GM21529 (cell line): ENCODE measurements at regions not wholly inside any gene's neighbourhood (a gene's known extent, or its start where the extent isn't known, plus 50 kb on each side); places are given as distances from the start of the nearest gene placed in this dataset.
"Not testable (repeated sequence)": the region's sequence is repeated elsewhere in the genome, so short reads cannot be mapped to it uniquely, and the experiment has no call there.

Source experiments
- ATAC-seq: cut with Tn5 transposase; IDR thresholded peaks from one replicate; pipeline ENCODE4 v1.9.1; 2021; ENCODE audit not compliant: unreplicated experiment

- no peak for ATAC-seq
Observed at GRCh38 chr10:6985644-6986043, 405.6 kb upstream of the PRKCQ start.

GRCh38 chr10:6984971-6985370 lies 404.9 kb upstream of the PRKCQ start:
- no peak for ATAC-seq

- ATAC-seq: not testable (repeated sequence)
Observed at GRCh38 chr10:6984016-6984415, 403.9 kb upstream of the PRKCQ start.

- no peak for ATAC-seq
Observed at GRCh38 chr10:6980353-6980752, 400.3 kb upstream of the PRKCQ start.

- no peak for ATAC-seq
Observed at GRCh38 chr10:6979371-6979770, 399.3 kb upstream of the PRKCQ start.

- ATAC-seq: no peak
Observed at GRCh38 chr10:6978187-6978627, 398.1 kb upstream of the PRKCQ start.

- no peak for ATAC-seq
Observed at GRCh38 chr10:6977398-6978186, 397.5 kb upstream of the PRKCQ start.

- no peak for ATAC-seq
Observed at GRCh38 chr10:6973899-6974298, 393.8 kb upstream of the PRKCQ start.

GRCh38 chr10:6972226-6972625 lies 392.1 kb upstream of the PRKCQ start:
- ATAC-seq: no peak

- ATAC-seq: no peak
Observed at GRCh38 chr10:6969659-6970058, 389.6 kb upstream of the PRKCQ start.

- ATAC-seq: no peak
Observed at GRCh38 chr10:6964543-6964942, 384.5 kb upstream of the PRKCQ start.

GRCh38 chr10:6962576-6962975 lies 382.5 kb upstream of the PRKCQ start:
- ATAC-seq: no peak

- ATAC-seq: no peak
Observed at GRCh38 chr10:6958711-6959110, 378.6 kb upstream of the PRKCQ start.

GRCh38 chr10:6958254-6958653 lies 378.2 kb upstream of the PRKCQ start:
- no peak for ATAC-seq

GRCh38 chr10:6957851-6958250 lies 377.8 kb upstream of the PRKCQ start:
- ATAC-seq: no peak

GRCh38 chr10:6956562-6956961 lies 376.5 kb upstream of the PRKCQ start:
- no peak for ATAC-seq

- ATAC-seq: no peak
Observed at GRCh38 chr10:6953271-6953801, 373.3 kb upstream of the PRKCQ start.

GRCh38 chr10:6951732-6952131 lies 371.7 kb upstream of the PRKCQ start:
- no peak for ATAC-seq

GRCh38 chr10:6950133-6950532 lies 370.1 kb upstream of the PRKCQ start:
- ATAC-seq: no peak

- ATAC-seq: no peak
Observed at GRCh38 chr10:6944436-6944835, 364.4 kb upstream of the PRKCQ start.

- no peak for ATAC-seq
Observed at GRCh38 chr10:6938384-6938783, 358.3 kb upstream of the PRKCQ start.

GRCh38 chr10:6936931-6937330 lies 356.9 kb upstream of the PRKCQ start:
- no peak for ATAC-seq
